ENCODE measurements at regions not wholly inside any gene's neighbourhood (a gene's known extent, or its start where the extent isn't known, plus 50 kb on each side); places are given as distances from the start of the nearest gene placed in this dataset.

DNA sequence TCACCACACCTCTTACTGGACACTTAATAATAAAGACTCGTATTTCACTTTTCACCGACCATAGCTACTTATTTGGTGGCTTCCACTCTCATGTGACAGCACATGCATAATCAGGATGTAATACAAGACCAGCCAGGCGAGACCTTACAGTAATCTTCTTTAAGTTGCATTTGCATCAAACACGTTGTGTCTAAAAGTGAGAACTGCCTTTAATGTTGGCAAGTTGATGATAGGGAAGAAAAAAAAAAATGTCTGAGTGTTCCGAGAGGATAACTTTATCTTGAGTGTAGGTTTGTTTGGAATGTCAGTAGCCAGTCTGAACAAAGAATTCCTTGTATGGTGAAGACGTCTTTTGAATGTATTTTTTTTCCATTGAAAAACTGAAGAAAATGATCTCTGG is 440.4 kb downstream of the ADAMTS20 start (continued):
- TF ChIP-seq ZXDB (tag by site-specific recombination; IDR thresholded peaks at IDR 0.05): no peak

DNA sequence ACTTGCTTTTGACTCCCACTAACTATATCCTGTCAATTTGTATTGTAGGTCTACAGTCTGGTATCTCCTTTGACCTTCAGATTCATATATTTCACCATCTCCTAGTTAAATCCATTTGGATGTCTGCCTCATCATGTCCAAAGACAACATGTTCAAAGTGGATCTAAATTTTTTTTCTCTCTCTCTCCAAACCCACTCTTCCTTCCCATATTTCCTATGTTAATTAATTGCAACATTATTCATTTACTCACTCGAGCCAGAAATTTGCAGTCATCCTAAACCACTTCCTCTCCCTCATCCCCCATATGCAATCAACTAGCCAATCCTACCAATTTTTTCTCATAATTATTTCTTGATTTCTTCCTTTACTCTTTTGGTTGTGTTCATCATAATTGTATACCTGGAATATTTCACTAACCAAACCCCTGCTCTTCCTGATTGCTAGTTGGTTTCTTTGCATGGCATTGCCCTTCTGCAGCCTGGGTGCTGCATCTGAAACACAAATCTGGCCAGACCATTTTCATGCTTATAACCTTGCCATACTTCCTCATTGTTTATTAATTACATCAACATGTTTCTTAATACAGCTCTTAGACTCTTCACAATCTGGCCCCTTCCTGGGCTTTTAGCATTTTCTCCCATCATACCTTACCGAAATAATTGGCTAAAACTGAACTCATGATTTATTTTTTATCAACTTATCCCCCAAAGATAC is 442.2 kb downstream of the ADAMTS20 start:
- ChIA-PET CTCF (no interaction called here), POLR2A (no interaction called here)
- Histone ChIP-seq H3K9me3 (ENCODE audit: control insufficient read depth, insufficient read depth, low read depth, low read length) (no peaks in the 10 kb centered on the region), H3K4me3 (ENCODE audit: low read depth, low read length) (no peak overlapping the region), H3K27ac (ENCODE audit: extremely low read depth, low read depth, low read length) (no peak overlapping the region), H3K4me1 (ENCODE audit: control insufficient read depth, insufficient read depth, low read length) (peaks cover 15% of the 10 kb centered on the region), H3K36me3 (ENCODE audit: control insufficient read depth in 2 of 2, insufficient read depth in 1 of 2, low read length in 2 of 2) (no peaks in the 10 kb centered on the region)
- TF ChIP-seq ZNF311 (tag by site-specific recombination; IDR thresholded peaks at IDR 0.05; ENCODE audit: borderline replicate concordance) (no peak), ZNF10 (tag by site-specific recombination; IDR thresholded peaks at IDR 0.05) (no peak), ZNF658 (tag by site-specific recombination; IDR thresholded peaks at IDR 0.05) (no peak), ZNF341 (tag by site-specific recombination; IDR thresholded peaks at IDR 0.05; ENCODE audit: low read depth) (no peak), ZFP37 (tag by site-specific recombination; IDR thresholded peaks at IDR 0.05) (no peak)
- TF ChIP-seq, protein P1, sequence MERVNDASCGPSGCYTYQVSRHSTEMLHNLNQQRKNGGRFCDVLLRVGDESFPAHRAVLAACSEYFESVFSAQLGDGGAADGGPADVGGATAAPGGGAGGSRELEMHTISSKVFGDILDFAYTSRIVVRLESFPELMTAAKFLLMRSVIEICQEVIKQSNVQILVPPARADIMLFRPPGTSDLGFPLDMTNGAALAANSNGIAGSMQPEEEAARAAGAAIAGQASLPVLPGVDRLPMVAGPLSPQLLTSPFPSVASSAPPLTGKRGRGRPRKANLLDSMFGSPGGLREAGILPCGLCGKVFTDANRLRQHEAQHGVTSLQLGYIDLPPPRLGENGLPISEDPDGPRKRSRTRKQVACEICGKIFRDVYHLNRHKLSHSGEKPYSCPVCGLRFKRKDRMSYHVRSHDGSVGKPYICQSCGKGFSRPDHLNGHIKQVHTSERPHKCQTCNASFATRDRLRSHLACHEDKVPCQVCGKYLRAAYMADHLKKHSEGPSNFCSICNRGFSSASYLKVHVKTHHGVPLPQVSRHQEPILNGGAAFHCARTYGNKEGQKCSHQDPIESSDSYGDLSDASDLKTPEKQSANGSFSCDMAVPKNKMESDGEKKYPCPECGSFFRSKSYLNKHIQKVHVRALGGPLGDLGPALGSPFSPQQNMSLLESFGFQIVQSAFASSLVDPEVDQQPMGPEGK (tag by site-specific recombination; IDR thresholded peaks at IDR 0.05): no peak

DNA sequence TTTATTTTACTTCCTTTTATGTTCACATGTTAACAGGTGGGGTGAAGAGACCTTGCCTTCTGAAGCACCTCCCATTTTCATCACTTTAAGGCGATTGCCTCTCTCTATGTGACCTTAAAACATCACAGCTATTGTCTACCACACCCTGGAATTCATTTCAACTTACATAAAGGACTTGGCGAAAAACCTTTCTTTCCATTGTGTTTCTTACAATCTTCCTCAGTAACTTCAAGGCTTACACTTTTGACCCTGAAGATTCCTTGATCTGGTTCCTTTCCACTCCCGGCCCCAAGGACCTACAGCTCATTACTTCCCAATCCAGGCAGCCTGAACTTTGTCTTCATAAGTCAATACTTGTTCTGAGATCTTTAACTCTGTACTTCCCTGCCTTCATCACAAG is 443.3 kb downstream of the ADAMTS20 start:
- Histone ChIP-seq H3K27ac (ENCODE audit: extremely low read depth, low read depth, low read length) (no peak overlapping the region), H3K4me1 (ENCODE audit: control insufficient read depth, insufficient read depth, low read length) (peaks cover 22% of the 10 kb centered on the region), H3K36me3 (ENCODE audit: control insufficient read depth in 2 of 2, insufficient read depth in 1 of 2, low read length in 2 of 2) (no peaks in the 10 kb centered on the region), H3K9me3 (ENCODE audit: control insufficient read depth, insufficient read depth, low read depth, low read length) (no peaks in the 10 kb centered on the region), H3K4me3 (ENCODE audit: low read depth, low read length) (no peak overlapping the region)
- CTCF ChIA-PET: no interaction called here
- TF ChIP-seq, protein P2, sequence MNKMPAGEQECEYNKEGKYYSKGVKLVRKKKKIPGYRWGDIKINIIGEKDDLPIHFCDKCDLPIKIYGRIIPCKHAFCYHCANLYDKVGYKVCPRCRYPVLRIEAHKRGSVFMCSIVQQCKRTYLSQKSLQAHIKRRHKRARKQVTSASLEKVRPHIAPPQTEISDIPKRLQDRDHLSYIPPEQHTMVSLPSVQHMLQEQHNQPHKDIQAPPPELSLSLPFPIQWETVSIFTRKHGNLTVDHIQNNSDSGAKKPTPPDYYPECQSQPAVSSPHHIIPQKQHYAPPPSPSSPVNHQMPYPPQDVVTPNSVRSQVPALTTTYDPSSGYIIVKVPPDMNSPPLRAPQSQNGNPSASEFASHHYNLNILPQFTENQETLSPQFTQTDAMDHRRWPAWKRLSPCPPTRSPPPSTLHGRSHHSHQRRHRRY (tag by site-specific recombination; IDR thresholded peaks at IDR 0.05): no peak
- no peak for TF ChIP-seq ZNF791 (tag by site-specific recombination; IDR thresholded peaks at IDR 0.05)
- no peak for TF ChIP-seq ZNF335 (tag by site-specific recombination; conservative IDR thresholded peaks at IDR 0.05)
- no peak for TF ChIP-seq ZNF112 (tag by site-specific recombination; IDR thresholded peaks at IDR 0.05)
- TF ChIP-seq, protein P3, sequence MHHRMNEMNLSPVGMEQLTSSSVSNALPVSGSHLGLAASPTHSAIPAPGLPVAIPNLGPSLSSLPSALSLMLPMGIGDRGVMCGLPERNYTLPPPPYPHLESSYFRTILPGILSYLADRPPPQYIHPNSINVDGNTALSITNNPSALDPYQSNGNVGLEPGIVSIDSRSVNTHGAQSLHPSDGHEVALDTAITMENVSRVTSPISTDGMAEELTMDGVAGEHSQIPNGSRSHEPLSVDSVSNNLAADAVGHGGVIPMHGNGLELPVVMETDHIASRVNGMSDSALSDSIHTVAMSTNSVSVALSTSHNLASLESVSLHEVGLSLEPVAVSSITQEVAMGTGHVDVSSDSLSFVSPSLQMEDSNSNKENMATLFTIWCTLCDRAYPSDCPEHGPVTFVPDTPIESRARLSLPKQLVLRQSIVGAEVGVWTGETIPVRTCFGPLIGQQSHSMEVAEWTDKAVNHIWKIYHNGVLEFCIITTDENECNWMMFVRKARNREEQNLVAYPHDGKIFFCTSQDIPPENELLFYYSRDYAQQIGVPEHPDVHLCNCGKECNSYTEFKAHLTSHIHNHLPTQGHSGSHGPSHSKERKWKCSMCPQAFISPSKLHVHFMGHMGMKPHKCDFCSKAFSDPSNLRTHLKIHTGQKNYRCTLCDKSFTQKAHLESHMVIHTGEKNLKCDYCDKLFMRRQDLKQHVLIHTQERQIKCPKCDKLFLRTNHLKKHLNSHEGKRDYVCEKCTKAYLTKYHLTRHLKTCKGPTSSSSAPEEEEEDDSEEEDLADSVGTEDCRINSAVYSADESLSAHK (tag by site-specific recombination; IDR thresholded peaks at IDR 0.05): no peak
- TF ChIP-seq RBAK (tag by site-specific recombination; IDR thresholded peaks at IDR 0.05): no peak
- POLR2A ChIA-PET: no interaction called here

DNA sequence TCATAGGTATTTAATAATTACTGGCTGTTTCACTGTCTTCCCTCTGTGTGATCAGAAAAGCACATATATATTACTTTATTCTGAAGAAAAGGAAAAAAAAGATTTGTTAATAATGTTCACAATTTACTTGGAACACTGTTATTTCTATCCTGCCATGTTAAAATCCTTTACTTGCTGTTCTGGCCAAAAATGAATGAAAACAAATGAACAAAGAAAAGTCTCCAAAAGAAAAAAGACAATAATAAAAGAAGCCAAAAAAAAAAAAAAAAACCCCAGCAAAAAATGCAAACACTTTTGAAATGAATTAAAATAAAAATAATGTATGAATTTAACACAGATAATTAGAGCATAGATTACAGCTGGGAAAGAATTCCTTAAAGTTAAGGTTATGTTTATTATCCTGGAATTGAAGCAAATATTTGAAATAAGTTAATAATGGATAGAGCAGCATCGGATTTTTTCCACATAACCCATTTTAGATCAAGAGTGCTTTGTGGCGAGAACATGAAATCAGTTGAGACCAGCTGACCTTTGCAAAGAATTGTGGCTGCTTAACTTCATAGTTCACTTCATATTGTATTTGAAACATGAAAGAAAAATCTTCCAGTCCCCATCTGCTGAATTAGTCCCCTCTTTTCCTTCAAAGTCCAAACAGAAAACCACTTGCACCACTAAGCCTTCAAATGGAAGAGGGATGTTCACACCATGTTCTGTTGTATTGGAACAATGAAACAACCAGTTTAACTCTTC is 444.8 kb downstream of the ADAMTS20 start:
- CTCF ChIA-PET: interaction anchor here (0.6 to 0.7 kb wide), 2 partner anchors 121 to 141 kb away, joined by 3 read pairs; no protein-coding TSS in a partner anchor
- Histone ChIP-seq H3K36me3 (ENCODE audit: control insufficient read depth in 2 of 2, insufficient read depth in 1 of 2, low read length in 2 of 2) (no peaks in the 10 kb centered on the region), H3K4me1 (ENCODE audit: control insufficient read depth, insufficient read depth, low read length) (peaks cover 24% of the 10 kb centered on the region), H3K4me3 (ENCODE audit: low read depth, low read length) (no peak overlapping the region), H3K27ac (ENCODE audit: extremely low read depth, low read depth, low read length) (no peak overlapping the region), H3K9me3 (ENCODE audit: control insufficient read depth, insufficient read depth, low read depth, low read length) (no peaks in the 10 kb centered on the region)
- POLR2A ChIA-PET: no interaction called here
- no peak for TF ChIP-seq ZNF140 (tag by site-specific recombination; IDR thresholded peaks at IDR 0.05)
- no peak for TF ChIP-seq ZNF248 (tag by site-specific recombination; IDR thresholded peaks at IDR 0.05)
- TF ChIP-seq, protein P3 (tag by site-specific recombination; IDR thresholded peaks at IDR 0.05): no peak
- TF ChIP-seq ZNF155 (tag by site-specific recombination; IDR thresholded peaks at IDR 0.05): no peak
- TF ChIP-seq ZNF561 (tag by site-specific recombination; IDR thresholded peaks at IDR 0.05; ENCODE audit: borderline replicate concordance): no peak
- TF ChIP-seq, protein P4, sequence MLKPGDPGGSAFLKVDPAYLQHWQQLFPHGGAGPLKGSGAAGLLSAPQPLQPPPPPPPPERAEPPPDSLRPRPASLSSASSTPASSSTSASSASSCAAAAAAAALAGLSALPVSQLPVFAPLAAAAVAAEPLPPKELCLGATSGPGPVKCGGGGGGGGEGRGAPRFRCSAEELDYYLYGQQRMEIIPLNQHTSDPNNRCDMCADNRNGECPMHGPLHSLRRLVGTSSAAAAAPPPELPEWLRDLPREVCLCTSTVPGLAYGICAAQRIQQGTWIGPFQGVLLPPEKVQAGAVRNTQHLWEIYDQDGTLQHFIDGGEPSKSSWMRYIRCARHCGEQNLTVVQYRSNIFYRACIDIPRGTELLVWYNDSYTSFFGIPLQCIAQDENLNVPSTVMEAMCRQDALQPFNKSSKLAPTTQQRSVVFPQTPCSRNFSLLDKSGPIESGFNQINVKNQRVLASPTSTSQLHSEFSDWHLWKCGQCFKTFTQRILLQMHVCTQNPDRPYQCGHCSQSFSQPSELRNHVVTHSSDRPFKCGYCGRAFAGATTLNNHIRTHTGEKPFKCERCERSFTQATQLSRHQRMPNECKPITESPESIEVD (tag by site-specific recombination; IDR thresholded peaks at IDR 0.05): no peak
- TF ChIP-seq ZNF112 (tag by site-specific recombination; IDR thresholded peaks at IDR 0.05): no peak
